GM10266 (cell line): ENCODE measurements at regions not wholly inside any gene's neighbourhood (a gene's known extent, or its start where the extent isn't known, plus 50 kb on each side); places are given as distances from the start of the nearest gene placed in this dataset.

Experiments
- DNase-seq: peaks from one replicate; pipeline ENCODE4 v3.0.0; 2012; ENCODE audit errors: extremely low spot score
- CTCF ChIP-seq: IDR thresholded peaks from 2 replicates; pipeline ENCODE4 v1.5.1; 2012; ENCODE audit warnings: mild to moderate bottlenecking, low read depth; ENCODE audit not compliant: control insufficient read depth, insufficient read depth; ENCODE audit errors: missing control alignments

GRCh38 chr4:176864238-176864637 is 71.5 kb upstream of the VEGFC start:
- TF ChIP-seq CTCF: no peak
- no peak for DNase-seq

DNA sequence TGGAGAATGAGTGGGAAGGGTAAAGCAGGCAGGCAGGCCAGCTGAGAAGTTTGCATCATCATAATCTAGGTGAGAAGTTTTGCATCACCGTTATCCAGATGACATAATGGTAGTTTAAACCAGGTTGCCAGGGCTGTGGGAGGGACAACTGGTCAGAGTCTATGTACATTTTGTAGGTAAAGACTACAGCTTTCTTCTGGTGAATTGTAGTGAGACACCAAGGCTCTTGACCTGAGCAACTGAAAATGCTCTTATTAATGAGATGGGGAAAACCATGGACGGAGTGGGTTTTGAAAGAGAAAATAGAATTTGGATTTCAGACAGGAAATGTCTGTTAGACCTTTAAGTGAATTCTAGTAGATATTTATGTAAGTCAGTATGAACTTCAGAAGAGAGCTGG is 76.0 kb upstream of the VEGFC start:
- TF ChIP-seq CTCF: no peak

DNA sequence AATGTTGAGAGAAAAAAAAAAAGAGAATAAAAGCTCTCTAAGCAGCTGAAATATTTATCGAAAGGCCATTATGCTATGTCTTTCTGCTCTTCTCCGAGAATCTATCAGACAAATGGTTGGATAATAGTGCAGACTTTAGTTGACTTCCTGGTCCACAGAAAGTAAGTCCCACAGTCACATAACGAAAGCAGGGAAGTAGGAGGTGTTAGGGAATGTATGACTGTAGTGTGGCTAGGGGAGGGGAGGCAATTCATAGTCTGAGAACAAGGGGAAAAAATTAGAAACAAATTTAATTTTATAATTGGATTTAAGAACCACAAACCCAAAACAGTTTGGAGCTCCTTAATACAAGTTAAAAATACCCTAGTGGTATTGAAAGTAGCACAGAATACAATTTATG is 79.7 kb upstream of the VEGFC start:
- TF ChIP-seq CTCF: no peak
- no peak for DNase-seq

More for the DNA sequence above, 76.0 kb upstream of the VEGFC start:
- DNase-seq: no peak

DNA sequence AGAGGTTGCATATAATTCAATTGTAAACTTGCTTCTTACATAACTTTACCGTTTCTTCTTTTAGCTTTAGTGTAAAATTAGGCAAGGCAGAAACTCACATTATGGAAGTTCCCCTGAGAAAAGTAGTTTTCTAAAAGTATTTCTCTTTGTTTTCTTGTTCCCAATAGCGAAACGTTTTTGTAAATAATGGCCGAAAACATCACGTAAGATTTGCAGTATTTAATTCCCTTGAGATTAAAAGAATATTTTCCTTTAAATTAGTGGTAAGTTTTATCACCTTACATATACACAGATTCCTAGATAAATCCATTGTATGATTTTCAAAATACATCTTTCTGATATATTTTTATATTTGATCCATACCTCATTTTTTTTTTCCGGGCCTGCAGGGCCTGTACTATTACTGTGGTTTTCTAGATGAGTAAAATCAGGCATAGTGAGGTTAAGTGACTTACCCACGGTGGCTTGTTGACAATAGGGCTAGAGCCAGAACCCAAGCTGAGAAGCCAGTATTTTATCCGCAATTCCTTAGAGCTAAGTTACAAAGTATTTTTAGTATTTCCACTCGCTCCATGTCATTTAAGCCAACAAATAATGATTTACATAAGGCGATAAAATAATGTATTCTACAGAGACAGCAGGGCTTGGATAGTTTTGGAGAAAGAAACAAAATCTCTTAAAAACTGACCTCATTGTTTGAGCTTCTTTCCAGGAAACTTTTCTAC is 82.2 kb upstream of the VEGFC start:
- no peak for TF ChIP-seq CTCF
- no peak for DNase-seq

DNA sequence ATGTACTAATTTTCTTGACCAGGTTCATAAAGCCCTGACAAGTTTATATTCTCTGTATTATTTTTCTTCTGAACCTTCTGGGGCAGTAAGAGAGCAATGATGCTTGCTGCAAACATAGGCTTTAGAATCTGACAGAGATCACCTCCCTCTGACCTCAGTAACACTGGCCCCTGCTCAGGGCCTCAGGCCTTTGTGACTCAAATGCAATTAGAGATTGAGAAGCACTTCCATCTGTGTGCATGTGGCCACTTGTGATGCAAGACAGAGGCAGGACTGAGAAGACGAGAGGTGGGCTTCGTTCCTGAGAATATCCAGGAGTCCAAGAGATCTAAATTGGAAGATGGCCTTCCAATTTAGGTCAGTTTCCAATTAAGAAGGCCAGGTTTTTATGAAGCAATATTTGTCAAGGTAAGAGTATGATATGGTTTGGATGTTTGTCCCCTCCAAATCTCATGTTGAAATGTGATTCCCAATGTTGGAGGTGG is 82.8 kb upstream of the VEGFC start:
- no peak for DNase-seq
- TF ChIP-seq CTCF: no peak

DNA sequence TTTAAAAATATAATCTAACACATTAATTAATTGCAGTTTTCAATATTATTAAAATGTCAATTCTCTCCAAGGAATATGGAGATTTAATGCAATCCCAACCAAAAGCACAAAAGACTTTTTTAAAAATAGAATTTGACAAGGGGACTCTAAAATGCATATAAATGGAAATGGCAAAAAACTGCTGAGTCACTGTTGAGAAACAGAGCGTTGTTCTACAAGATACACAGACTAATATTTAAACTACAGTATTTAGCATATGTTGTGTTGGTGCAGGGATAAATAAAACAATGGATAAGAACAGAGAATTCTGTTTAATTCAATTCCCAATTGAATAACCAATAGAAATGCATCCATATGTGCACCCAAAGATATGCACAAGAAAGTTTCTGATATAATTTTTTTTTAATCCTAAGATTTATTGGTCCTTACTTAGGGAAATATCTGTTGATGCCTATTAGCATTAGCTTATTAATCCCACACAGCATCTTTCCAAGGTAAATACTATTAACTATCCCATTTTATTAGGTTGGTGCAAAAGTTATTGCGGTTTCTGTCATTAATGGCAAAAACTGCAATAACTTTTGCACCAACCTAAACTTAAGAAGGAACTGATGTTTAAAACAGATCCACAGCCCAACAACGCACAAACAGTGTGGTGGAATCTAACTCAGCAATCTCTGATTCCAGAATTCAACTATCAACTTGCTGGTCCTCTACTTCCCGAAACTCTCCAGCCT is 86.8 kb upstream of the VEGFC start:
- DNase-seq: no peak
- TF ChIP-seq CTCF: no peak

DNA sequence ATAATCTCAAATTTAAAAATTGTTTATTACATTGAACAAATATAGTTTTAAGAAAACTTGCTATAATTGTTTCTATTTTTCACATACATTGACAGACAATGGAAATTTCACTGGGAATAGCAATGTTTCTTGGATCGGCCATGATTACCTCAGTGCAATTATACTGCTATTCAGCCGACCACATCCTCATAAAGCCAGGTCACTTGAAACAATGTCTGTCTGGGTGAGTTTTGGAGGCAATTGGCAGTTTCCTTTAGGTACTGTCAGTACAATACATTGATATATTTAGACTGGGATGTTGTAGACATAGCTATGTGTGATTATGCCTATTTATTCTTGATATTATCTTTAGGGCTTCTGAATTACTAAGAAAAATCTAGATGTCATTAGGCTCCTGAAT is 89.5 kb upstream of the VEGFC start:
- TF ChIP-seq CTCF: no peak
- no peak for DNase-seq
